ENCODE measurements at regions not wholly inside any gene's neighbourhood (a gene's known extent, or its start where the extent isn't known, plus 50 kb on each side); places are given as distances from the start of the nearest gene placed in this dataset.

DNA sequence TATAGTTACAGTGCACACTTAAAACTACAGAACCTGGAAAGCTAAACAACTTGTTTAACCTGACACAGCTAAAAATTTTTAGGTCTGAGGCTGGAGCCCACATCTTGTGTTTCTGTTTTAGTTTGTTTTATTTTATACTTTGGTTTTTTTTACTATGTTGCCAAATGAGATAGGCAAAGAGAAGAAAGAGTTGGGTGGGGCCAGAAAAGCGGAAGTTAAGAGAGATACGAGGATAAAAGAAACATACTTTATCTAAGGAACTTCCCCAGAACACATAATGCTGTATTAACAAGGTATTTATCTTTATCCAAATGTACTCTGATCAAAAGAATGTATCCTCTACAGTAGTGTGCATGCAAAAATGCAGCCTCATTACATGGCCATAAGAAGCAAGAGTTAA, 1145.7 kb downstream of the EPHA3 start:
- DNase-seq = no peak

DNA sequence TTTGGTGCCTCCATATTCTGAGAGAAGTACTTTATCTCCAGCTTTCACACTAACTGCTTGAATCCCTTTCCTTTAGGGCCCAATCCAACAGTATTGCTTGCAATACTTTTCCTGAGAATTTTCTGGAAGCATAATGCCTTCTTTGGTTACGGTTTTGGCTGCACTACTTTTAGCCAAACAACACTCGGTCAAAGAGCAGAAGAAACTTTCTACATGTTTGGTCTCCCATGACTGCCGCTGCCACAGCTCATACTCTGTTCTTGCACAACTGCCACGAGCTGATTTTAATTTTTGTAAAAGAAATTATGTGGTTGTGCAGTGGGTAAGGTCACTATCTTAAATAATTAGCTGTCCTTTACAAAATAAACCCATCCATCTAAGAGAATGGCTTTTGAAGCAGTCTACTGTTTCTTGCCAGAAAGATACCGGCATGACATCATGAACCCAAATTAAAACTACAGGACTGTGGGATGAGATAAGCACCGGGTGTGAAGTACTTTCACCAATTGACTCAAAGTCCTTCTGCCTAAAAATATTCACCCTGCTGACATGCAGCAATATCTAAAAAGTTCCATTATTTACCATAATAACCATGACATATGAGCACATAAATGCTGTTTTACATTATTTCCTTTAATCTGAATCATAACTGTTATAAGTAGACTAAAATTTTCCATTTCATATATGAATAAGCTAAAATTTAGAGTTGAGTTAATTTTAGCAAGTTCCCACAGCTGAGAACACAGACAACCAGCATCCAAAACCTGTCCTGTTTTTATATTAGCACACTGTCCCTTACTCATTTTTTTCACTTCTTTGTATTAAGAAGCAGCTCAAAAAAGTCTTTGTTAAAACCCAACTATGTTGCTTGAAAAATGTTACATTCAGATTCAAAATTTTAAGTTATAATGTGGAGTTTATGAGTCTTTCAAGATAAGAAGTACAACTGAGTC, 1154.3 kb downstream of the EPHA3 start:
- no peak for DNase-seq
